HUDEP-2 (cell line): ENCODE measurements at regions not wholly inside any gene's neighbourhood (a gene's known extent, or its start where the extent isn't known, plus 50 kb on each side); places are given as distances from the start of the nearest gene placed in this dataset.

ENCODE experiments used
- DNase-seq, 76 experiments: peaks; one replicate each; lab custom pipeline; 2025; ENCODE audit not compliant: unreplicated experiment in 76 of 76; lab: John Stamatoyannopoulos, UW

DNA sequence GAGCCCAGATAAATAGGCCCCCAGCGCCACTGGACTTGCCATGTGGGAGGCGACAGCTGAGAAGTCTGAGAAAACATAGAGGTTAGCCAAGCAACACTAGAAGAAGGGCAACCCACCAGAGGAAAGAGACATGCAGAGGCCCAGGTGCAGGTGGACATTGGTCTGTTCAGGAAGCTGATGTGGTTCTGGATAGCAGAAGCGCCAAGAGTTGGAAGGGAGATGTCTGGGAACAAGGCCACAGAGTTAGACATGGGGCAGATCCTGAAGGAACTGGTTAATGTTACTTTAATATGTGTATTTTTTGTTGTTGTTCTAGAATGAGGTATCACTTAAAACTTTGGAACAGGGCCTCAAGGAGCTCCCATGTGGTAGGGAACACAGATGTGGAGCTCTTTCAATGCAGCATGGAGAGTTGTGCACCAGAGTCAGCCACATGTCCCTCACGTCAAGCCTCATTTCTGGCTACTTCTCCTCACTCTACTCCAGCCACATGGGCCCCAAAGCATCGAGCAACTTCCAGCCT is 62.2 kb upstream of the PKDCC start:
- DNase-seq, result no peak

DNA sequence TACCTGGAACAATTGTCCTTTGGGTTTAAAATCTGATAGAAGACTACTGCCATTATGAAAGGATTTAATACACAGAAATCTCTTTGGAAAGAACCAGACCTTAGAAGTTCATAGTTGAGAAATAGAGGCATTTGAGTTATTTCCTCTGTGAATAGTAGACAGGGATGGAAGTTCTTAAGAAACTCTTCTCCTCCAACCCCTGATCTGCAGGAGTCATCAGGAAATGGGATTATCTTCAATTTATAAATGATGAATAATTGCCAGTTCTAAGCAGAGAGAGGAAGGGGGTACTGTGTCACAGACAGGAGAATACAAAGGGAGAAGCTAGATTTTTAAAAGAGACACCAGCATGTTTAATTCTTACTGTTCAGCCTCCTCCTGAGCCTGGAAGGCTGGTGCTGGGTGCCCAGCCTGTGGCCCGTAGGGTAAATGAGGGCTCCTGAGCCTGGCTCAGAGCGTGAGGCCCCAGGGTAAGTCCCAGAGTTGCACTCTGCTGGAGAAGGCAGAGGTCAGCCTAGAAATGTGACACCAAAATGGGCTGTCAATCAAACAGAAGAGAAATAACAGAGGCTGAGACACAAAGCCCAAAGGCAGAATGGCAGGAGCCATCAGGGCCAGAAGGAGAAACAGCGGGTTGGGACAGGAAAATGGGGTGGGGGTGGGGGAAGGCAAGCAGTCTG is 58.2 kb upstream of the PKDCC start:
- DNase-seq, result no peak

DNA sequence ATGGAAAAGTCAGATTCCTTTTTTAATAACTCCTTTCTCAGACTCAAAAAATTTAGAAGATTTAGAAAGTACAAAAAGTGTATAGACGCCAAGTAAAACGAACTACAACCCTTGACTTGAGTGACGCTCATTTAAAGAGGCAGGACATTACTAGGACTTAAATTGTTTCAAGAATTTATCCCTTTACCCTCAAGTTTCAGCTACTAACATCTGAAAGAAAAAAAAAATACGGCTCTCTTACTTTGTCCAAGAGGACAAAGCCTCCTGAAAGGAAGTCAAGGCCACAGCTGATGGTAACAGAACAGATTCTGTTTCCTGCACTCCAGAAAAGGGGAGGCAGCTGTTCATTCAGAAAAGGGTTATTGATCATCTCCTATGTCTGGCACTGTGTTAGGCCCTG is 57.6 kb upstream of the PKDCC start:
- no peak for DNase-seq

DNA sequence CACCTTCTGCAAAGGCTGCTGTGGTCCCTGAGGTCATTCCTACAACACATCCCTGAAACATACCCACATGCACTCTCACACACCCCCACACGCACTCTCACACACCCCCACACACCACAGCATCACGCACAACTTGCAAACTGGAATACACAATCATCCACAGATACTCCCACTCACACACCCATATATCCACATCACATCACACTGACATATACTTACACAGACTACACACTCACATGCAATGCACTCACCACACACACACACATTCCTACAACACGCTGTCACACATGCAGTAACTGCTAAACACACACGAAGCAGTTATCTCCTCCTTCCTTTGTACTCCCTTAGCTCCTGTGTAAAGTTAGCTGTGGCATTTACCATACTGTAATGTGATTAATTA is 57.1 kb upstream of the PKDCC start:
- no peak for DNase-seq

DNA sequence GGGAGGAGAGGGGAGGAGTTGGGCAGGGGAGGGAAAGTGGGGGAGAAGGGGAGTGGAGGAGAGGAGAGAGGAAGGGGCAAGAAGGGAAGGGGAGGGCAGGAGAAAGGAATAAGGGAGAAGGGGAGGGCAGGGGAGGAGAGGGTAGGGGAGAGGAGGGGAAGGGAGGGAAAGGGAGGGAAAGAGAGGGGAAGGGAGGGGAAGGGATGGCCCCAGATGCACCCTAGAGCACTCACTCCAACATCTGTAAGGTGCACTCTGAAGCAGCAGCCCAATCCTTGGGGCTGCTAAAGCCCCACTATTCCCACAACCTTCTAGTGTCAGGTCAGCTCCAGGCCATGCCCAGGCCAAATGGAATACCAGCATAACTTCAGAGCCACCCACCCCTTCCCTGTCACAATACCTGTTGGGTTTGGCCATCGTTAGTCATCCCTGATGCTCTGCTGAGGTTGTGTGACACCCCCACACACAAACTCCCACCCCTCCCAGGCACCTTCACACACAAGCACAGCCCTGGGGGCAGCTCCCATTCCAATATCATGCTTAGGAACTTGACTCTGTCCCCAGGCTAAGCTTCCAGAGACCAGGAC is 55.7 kb upstream of the PKDCC start:
- DNase-seq, result no peak

DNA sequence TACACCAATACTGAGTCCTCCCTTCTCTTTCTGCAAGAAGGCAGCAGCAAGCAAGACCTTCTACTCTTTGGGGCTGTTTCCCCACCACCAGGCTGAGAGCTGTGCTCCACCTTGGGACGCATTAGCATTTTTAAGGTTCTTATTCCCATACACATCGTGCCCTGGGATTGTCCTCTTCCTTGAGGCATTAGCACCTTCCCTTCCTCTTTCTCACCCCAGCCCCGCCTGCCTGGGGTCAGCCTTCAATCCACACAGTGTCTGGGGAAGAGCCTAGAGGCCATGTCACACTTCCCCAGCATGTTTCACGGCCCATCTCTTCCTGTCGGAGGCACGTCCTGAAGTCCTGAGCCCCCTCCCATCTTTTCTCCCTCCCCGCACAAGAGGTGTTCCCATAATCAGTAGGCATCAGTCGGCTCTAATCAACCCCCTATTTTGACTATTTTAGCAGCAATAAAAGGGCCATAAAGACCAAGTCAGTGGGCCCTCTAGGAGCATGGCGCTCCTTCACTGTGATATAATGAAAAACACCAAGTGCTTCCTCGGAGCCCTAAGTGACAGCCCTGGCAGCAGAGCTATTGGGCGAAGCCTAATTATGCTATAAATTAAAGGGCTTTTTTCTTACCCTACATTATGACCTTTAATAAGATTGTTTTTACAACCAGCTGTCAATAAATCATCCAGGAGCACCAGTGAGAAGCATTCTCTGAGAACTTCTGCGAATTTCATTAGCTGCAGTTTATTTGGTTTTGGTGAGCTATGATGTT is 55.0 kb upstream of the PKDCC start:
- DNase-seq, result no peak

DNA sequence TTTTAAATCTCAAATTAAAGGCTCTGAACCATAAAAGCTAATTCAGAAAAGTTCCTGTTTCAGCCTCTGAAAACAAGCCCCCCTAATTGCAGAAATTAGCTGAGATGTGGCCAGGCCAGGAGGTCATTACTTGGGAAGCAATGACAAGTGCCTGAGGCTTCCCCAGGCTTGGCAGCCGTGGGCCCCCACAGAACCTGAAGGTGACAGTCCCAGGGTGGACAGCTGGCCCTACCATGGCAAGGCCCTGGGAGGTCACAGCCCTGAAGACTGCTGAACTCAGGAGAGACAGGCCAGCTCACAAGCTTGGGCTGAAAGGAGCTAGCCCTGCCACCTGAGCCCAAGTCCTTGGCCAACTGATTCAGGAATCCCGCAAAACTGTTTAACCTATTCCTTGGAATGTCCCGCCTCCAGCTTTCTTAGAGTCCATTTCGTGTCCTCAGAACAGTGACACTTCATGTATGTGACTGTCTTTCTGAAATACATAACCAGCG is 54.3 kb upstream of the PKDCC start:
- DNase-seq, result no peak

DNA sequence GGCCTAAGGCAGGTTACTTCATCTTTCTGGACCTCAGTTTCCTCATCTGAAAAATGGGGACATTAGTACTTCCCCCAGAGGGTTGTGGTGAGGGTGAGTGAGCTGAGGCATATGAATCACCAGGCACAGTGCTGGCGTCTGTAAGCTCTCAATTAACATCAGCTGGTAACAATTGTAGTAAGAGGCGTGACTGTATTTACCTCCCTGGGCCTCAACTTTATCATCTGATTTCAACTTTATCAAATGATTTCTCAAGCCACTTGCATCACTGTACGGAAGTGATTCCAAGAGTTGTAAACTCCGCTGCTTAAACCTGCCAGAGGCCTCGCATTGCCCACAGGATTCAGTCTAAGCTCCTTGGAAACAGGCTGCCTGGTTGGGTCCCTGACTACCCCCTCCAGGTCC is 53.6 kb upstream of the PKDCC start:
- DNase-seq, result no peak

DNA sequence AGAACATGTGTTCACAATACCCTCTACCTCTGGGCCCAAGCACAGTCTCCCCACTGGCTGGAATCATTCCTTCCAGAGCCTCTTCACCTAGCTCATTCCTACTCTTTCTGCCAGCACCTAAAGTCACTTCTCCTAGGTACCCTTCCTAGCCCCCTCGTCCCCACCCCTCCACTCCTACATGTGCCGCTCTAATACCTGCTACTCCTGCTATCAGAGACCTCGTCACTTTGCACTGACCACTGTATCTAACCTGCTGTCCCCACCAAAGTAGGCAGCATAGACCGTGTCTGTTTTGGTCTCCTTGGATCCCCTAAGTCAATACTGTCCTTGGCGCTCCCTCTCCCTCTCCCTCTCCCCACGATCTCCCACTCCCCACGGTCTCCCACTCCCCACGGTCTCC is 53.2 kb upstream of the PKDCC start:
- no peak for DNase-seq

DNA sequence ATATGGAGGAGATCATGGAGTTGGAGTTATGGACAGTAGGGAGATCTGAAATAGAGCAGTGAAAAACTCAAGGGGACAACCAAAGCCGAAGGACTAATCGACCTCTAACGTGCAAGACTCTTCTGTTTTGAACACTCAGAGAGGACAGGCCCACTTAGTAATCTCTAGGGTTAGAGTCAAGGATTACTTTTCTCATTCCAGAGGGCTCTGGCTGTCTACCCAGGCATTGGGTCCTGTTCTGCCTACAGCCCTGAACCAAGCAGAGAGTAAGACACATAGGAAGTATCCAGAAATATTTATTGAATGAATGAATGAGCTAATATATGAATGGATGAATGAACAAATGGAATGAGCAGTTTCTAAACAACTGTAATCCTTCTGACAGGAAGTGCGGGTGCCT is 50.3 kb upstream of the PKDCC start:
- no peak for DNase-seq
